HG03097 (cell line): ENCODE measurements at regions not wholly inside any gene's neighbourhood (a gene's known extent, or its start where the extent isn't known, plus 50 kb on each side); places are given as distances from the start of the nearest gene placed in this dataset.

Source experiments
- ATAC-seq: cut with Tn5 transposase; IDR thresholded peaks from one replicate; pipeline ENCODE4 v1.9.1; 2021; ENCODE audit not compliant: unreplicated experiment, low FRiP score

- no peak for ATAC-seq
Observed at GRCh38 chr15:35757361-35757760, 211.4 kb upstream of the DPH6 start.

GRCh38 chr15:35757765-35758164, 211.8 kb upstream of the DPH6 start:
- no peak for ATAC-seq

- ATAC-seq: no peak
Observed at GRCh38 chr15:35764661-35765519, 218.9 kb upstream of the DPH6 start.

GRCh38 chr15:35768949-35769348, 223.0 kb upstream of the DPH6 start:
- ATAC-seq: no peak

- no peak for ATAC-seq
Observed at GRCh38 chr15:35769656-35770055, 223.7 kb upstream of the DPH6 start.

DNA sequence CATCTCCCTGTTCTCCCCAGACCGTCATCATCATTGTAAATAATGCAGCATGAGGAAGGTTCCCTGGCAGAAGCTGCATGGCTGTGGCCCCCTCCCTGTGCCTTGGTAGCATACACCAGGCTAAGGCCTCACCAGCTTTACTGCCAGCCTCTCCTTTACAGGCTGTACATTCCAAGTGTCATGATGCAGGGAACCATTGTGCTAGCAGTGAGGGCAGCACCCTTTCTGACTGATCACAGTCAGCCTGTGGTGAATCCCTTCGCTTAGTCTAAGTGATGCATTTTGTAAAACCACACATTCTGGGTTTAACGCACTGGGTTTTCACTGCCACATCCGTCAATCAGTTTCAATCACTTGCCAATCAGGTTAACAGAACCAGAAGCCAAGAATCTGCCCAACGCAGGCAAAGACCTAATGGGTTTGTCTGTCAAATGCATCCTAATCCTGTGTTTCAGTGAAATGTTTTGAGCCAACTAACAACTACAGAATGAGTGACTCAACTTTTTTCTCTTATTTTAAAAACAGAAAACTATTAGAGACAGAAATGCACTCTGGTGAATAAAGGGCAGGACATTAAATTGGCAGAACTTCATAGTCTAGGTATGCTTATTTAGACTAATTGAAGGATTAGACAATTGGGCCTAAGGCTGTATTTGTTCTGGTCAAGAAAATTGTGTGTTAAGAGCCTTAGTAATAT, 225.9 kb upstream of the DPH6 start:
- no peak for ATAC-seq

DNA sequence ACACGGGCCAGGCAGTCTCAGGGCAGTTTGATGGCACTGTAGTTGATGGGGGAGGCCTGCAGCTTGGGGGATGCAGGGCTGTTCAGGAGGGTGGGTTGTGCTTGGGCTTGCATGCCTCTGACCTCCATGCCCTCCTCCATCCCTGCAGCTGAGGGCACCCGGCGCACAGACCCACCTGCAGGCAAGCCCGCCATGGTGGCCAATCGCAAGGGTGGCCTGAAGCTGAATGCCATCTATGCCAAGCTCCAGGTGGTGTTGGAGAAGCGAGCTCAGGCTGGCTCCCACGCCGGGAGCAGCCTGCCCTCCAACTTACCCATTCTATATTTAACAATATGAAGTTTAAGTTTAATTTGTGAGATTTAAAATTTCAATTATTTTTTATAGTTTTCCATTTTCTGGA, 228.7 kb upstream of the DPH6 start:
- ATAC-seq: no peak

DNA sequence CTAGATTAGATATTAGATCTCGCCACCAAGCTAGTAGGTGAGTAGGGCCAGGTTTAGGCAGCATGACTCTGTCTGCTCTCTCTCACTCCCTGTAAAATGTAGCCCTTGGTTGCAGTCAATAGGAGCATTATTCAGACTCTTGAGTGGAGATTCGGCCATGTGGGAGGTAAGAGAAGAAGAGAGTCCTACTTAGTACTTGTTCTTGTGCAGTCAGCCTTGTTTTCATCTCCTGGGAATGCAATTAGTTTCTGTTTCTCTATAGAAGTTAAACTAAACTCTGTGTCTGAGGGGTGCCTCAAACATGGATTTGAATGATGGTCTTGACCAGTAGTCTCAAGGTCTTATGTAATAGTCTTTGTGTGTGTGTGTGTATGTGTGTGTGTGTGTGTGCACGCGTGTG, 229.5 kb upstream of the DPH6 start:
- no peak for ATAC-seq

- no peak for ATAC-seq
Observed at GRCh38 chr15:35777061-35777460, 231.1 kb upstream of the DPH6 start.

DNA sequence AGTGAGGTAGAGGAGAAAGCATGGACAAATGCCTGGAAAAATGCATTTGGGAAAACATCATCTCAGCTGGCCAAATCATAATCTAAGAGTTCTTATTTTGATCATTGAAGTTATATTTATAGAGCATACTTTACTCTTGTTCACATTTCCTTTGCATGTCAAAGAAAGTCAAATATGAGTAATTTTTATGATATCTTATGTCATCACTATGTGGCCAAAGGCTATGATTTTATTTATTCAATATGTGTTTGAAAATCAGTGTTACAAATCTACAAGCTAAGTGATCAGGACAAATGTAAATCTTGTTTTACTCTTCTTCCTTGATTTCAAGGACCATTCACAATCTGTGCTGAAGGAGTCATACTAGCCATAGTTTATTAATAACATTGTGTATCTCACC, 237.2 kb upstream of the DPH6 start:
- ATAC-seq: no peak

DNA sequence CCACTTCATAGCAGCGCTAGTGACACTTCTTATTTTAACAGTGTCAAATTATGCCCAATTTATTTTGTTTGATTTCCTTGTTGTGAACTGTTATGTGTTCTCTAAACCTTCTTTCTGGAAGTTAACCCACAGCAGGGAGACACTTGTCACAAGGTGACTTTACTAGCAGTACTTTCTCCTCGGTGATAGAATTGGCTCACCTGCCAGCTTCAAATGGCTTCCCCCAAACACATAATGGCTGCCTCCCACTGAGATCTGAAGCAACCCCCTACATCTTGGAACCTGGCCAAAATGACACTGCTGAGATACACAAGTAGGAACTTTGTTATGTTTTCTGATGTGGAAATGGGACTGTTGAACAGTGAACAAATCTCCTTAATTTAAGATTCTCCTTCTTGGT, 238.8 kb upstream of the DPH6 start:
- no peak for ATAC-seq

DNA sequence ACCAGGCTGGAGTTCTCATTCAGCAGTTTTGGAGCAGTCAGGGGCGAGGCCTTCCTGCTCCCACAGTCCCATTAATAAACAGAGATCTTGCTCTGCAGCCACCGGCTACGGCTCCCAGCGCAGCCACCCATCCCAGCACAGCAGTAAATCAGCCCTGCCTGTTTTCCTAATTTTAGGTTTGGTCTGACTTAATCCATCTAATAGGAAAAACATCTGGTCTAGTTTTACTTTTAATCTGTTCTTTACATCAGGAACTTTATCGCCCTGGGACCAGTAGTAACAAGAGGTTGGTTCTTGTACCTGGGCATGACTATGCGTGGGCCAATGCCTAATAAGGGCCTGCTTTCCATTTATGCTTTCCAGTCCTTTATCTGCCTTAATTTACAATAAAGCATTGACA, 264.0 kb upstream of the DPH6 start:
- ATAC-seq: no peak

DNA sequence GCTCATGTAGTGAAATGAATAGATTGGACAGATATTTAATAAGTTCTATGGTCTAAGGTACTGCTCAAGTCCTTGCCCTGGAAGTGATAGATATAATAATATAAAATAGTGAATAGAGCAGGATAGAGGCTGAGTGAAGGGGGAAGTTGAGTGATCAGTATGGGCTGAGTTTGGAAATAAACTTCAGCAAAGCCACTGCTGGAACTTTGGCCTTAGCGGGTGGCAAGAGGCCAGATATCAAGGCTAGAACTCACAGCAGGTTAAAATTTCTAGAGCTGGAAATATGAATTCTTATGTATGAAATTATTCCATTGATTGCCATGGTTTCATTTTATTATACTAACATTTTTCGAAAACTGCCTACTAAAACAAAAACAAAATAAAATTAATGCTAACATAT, 267.6 kb upstream of the DPH6 start:
- ATAC-seq: no peak

DNA sequence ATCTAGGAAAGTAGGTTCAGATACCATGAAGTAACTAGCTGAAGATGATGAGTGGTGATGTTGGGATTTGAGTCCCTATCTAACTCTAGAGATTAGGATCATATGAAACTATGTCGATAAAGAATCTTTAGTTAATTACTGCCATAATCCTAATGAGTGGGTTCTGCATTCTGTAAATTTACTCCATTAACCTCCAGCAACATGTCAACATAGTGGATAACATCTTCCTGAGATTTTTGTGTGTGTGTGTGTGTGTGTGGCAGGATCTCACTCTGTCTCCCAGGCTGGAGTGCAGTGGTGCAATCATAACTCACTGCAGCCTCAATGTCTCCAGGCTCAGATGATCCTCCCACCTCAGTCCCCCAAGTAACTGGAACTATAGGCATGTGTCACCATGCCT, 272.9 kb upstream of the DPH6 start:
- ATAC-seq: no peak

DNA sequence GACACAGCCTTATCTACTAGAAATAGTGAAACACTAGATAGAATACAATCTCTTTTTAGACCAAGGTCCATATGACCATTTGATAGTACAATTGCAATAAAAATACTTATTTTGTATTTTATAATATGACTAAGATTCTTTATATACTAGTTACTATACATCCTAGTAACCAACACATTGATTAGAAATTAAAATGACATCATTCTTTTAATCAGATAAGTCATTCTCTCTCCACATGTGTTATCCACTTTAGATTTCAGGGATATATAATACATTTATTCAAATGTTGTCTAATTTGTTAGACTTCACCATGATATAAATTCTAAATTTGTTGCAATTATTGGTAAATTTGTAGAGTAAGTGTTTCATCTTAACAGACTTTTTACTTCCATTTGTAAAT, 276.2 kb upstream of the DPH6 start:
- no peak for ATAC-seq

DNA sequence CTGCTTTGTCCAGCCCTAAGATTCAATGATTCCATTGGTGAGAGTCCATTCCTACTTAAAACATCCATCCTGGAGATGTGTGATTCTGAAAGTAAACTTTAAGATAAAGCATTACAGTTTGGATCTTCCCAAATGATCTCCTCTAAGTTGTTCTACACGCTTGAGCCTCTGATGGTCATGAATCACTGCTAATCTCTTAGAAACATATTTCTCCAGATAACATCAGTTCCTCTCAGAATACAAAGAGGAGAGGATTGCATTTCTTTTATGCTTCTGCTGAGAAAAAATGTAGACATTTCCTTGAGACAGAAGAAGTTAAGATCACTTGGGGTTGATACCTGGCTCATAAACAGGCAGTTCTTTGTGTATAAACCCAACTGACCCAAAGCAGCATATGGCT, 281.2 kb upstream of the DPH6 start:
- no peak for ATAC-seq

GRCh38 chr15:35827911-35828310, 281.9 kb upstream of the DPH6 start:
- ATAC-seq: no peak

DNA sequence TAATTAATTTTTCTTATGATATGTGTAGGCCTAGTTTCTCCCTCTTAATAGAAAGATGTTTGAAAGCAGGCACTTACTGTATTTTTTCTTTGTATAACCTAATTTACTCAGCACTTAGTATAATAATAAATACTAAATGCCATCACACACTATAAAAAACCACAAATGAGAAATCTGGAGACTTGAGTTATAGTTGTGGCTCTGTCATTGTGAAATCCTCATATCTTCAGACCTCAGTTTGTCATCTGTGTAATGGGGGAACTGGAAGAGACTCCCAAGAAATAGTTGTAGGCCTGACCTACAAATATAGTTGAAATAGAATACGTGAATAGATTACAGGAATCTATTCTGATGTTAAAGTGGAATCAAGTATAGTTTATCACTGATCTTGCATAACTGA, 287.6 kb upstream of the DPH6 start:
- no peak for ATAC-seq

- ATAC-seq: no peak
Observed at GRCh38 chr15:35834216-35834830, 288.4 kb upstream of the DPH6 start.

- no peak for ATAC-seq
Observed at GRCh38 chr15:35834866-35835265, 288.9 kb upstream of the DPH6 start.

- no peak for ATAC-seq
Observed at GRCh38 chr15:35838424-35839111, 292.6 kb upstream of the DPH6 start.
